HG03196 (cell line): ENCODE measurements at regions not wholly inside any gene's neighbourhood (a gene's known extent, or its start where the extent isn't known, plus 50 kb on each side); places are given as distances from the start of the nearest gene placed in this dataset.
"Not testable (repeated sequence)": the region's sequence is repeated elsewhere in the genome, so short reads cannot be mapped to it uniquely, and the experiment has no call there.

Experiments used
- ATAC-seq: cut with Tn5 transposase; IDR thresholded peaks from one replicate; pipeline ENCODE4 v1.9.1; 2021; ENCODE audit not compliant: unreplicated experiment

DNA sequence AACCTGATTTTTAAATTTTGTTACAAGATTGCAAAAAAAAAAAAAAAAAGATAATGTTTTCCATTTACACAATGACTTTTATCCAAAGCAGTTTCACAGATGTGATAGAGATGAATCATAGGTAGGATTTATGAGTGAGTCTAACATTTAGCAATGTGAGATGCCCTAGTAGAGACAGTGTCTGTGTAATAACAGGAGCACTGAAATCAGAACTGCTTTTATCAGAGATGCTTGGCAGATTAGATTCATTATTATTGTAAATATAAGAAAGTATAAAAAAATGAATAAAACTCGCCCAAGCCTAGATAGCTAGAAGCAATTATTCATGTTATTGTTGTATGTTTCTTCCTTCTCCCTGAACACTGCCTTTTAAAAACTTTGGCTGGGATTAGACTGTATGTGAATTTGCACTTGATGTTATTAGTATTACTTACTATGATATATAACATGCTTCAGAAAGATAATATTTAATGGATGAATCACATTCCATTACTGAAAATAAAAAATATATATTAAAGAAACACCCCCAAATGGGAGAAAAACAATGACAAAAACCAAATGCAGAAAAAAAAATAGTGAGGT, 567.3 kb upstream of the KLF4 start:
- no peak for ATAC-seq

DNA sequence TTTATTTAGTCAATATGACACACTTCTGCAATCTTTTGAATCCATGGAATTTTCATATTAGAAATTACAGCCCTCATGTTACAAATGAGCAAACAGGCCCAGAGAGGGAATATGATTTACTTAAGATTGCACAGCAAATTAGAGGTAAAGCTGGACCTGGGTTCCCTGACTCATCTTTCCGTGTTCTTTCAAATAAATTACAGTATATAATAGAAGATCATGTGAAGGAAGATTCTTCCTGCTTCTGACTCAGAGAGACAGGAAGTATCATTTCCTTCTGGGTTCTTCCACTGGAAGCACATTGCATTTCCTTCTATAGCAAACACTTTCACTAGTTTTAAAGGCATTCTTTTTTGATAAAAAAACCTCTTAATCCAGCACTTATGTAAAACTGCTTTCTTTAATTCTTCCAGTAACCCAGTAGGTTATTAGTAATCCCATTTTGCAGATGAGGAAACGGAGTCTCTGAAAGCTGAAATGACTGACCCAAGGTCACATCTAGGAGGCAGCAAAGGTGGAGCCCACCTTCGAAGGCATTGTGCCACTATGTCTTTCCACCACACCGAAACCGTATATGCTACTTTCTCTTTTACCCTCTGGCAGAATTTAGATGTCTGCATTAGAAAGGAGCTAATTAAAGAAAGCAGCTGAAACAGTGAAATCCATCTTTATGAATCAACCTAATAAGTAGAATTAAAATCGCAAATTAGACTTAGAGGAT, 566.7 kb upstream of the KLF4 start:
- no peak for ATAC-seq

DNA sequence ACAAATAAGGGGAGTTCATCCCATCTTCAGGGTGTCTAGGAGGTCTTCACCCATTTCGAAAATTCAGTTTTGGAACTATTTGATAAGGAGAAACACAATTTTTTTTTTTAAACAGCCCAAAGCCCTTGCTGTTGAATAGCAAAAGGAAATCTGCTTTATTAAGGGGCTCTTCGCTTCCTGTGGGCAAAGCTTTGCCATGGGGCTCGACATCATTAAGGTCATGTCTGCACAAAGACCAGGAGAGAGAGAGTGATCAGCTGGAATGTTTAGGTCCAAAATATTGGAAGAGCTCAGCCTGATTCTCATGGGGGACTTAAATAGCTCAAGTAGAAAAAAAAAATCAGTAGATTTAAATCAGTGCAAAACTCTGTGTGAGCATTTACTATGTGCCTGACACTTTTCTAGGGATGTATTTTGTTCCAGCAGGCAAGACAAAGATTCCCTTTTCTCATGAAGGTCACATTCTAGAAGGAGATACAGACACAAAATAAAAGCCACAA, 564.6 kb upstream of the KLF4 start:
- ATAC-seq = no peak

DNA sequence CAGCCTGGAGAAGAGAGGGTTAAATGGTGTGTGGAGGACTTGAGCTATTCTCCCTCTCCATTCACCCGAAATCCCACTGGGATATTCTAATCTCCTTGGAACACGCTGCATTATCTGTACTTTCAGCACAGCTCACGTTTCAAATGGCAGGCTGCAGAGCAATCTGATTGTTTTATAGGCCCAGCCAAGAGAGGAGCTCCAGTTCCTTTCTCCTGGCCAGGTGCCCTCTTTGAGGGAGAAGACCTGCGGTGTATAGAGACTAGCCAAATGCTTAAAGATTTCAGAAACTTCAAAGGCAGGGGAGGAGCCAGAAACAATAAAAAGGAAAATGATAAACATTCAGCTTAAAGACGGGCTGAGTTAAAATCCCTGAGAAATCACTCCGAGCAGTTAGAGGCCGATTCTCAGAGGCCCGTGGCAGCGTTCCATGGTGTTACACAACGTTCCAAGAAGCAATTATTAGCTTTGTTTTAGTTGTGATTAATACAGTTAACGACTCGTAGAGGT, 564.0 kb upstream of the KLF4 start:
- ATAC-seq = no peak

DNA sequence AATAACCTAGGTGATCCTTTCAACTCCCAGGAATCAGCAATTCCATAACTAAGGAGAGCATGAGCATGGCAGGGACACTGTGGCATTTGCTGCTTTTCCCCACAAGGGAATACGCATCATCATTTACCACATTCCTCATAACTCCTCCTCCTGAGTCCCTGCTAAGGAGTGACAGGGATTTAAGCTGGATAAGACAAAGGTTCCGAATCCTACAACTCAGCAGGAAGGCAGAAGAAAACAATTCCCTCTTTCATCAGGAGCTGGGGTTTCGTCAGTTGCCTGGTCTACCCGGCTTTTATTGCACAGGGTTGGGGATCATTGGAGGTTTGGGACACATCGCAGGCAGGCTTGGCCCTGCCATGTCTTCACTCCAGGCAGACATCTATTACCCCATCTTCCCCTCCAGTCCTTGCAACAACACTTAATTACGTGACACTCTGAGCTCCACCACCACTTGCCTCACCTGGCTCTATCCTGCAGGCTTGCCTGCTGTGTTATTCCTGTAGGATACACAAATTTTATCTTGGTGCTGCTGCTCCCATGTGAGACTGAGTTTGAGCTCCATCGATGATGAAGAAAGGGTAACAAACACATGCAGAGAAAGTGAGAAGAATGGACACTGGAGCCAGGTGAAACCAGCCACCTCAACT, 563.0 kb upstream of the KLF4 start:
- no peak for ATAC-seq

DNA sequence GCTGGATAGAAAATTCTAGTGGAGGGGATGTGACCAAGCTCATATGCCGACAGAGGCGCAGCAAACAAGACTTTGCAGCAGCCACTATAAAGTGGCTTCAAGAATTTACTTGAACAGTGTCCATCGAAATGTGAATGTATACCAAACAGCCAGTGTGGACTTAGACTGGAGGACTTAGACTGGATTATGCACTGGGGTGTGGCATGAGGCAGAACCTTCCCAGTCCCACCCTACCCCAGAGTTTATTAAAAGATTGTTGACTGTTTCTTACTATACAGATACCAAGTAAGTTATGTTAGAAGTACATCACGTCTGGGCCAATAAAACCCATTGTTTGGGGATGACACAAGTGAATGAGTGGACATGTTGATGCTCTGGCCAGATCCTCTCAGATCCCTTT, 561.3 kb upstream of the KLF4 start:
- ATAC-seq = no peak

DNA sequence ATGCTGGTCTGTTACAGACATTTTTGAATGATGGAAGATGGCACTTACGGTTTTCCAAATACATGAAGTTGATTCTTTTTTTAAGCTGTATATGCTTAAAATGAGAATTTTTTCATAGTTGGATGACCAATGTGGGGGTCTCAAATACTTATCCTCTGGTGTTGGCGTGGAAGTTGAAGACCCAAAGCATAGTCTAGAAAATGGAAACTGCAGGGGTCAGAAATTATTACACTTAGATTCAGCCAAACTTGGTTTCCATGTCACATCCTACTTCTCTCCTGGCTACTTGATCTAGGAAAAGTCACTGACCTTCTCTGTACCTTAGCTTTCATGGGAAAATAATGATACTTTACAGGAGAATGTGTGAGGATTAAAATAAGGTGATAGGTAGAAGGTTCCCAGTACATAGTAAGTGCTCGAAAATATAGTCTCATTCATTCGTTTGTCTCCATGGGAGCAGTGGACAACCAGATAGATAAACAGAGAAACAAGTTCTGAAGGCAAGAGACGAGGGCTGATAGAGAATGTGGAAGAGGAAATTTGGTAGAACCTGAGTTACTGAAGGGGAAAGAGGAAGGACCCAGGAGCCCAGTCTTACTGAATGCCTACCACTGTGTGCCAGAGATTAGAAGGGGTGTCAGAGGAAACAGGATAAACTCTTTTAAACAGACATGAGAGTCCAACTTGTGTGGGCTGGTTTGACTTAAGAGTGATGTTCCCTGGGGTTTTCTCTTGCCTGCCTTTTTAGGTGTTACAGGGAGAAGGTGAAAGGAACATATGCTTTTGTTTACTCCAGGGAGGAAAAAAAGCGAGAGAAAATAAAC, 560.3 kb upstream of the KLF4 start:
- no peak for ATAC-seq

DNA sequence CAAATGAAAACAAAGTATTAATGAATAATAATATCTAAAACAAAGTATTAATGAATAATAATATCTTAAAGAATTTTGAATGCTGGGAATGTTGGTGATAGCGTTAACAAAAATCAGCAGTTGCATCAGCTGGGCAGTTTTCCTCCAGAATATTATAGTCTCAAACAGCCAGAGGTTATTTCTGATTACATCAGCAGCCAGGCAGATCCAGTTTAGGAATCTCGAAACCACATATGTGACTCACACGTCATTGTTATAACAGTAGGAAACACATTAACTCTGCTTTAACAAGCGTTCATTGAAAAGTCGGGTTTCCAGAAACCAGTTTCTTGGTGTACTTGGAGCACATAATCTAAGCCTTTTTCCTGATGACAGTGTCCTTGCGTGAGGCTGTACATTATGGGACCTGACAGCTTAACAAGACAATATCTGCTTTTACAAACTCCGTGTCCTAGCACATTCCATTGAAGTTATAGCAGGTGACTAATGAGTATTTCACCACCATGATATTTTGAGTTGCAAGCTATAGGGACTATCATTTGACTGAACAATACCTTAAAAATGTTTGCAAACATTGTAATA, 559.5 kb upstream of the KLF4 start:
- no peak for ATAC-seq

DNA sequence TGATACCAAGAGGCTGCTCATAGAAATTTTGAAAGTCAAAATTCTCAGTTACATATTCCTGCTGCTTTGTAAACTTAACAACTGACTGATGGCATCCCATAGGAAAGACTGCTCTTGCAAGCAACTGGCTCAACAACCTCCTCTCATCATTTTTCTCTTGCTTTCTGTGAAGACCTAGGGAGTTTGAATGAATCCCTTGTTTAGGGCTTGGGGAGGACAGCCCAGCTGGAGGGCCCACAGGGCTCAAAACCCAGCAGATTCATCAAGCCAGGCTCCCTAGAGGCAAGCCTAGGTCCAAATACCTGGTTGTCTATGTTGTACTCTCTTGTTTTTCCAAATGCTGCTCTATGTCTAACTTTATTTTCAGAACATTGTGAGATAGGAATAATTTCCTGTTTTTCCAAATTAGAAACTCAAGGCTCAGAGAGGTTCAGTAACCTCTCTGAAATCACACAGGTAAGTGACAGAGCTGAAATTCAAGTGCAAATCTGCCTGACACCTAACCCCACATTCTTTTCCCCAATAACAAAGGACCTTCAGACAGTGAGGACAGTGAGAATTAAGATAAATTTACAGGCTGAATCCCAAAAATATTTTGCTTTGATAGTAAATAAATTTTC, 558.9 kb upstream of the KLF4 start:
- ATAC-seq = no peak

DNA sequence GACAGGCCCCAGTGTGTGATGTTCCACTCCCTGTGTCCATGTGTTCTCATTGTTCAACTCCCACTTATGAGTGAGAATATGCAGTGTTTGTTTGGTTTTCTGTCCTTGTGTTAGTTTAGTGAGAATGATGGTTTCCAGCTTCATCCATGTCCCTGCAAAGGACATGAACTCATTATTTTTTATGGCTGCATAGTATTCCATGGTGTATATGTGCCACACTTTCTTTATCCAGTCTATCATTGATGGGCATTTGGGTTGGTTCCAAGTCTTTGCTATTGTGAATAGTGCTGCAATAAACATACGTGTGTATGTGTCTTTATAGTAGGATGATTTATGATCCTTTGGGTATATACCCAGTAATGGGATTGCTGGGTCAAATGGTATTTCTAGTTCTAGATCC, 558.2 kb upstream of the KLF4 start:
- ATAC-seq = not testable (repeated sequence)

DNA sequence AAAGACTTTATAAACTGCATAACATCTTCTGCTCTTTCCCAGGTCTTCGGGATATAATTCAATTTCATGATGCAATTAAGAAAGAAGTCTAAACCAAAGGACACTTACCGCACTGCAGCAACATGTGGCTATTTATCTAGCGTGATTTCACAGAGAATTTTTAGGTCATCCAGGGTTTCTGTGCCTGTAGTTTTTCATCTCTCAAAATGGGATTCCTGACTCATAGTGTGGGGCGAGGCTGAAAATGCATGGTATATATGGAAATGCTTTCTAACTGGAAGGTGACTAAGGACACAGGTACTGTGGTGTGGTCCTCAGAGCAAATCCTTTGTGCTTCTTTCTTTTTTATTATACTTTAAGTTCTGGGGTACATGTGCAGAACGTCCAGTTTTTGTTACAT, 557.7 kb upstream of the KLF4 start:
- ATAC-seq = no peak

DNA sequence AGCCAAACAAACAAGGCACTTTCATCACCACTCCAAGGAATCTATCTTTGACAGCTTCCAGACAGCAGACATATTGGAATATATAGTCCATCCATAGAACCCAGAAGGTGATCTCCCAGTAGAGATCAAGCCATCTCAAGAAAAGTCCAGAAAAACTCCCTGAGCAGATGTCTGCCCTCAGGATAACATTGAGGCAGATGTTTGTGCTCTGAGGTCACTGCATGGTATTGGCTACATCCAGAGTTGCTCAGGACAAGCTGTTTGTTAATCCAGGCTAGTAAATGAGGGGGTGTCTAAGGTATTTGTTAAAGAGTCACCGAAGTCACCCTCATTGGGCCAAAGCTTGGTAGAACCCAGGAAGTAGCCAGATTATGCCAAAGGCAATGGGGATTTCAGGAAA, 556.3 kb upstream of the KLF4 start:
- ATAC-seq = no peak

DNA sequence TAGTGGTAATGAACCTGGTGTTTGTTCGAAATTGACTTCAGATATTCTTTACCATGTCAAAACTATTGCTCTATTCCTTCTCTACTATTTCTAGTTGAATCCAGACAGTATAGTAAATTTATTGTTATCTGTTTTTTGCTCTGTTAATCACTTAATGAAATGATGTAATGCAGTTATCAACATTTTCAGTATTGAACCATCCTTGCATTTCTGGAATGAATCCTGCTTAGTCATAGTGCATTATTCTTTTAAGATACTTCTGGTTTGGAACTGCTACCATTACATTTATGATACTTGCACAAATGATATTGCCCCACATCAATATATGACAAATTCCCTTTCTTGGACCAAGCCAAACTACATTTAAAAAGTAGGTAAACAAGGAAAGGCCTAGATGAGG, 554.0 kb upstream of the KLF4 start:
- ATAC-seq = no peak

DNA sequence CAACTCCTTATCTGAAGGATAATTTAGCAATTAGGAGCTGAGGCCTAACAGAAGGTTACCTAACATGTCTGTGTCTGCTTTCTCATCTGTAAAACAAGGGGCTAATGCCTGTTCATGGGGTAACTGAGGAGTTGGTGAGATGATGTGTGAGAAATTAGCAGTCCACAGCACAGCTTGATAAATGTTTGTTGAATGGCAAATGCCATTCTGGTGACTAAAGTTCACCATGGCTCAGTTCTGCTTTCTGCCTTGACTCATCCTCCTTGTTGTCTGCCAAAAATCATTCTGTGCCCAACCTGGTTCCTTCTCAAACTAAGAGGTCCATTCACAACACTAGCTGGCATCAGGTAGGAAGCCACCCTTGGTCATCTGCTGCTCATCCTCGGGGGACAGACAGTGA, 552.0 kb upstream of the KLF4 start:
- no peak for ATAC-seq

DNA sequence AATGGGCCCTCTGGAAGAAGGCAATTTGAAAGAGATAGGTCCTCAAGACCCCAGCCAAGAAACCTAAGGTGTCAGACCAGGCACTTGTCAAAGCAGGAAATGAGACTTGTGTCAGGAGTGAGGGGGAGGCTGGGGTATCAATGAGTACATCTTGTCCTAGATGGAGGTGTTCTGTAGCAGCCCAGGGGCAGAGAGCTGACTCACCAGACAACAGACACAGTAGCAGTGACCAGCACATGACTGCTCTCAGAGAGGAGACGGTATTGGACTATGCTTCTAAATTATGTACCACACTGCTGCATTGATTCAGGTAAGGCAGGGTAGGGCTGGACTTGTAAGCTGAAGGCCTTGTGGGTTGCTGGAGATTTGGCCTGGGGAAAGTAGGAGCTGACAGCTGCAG, 551.2 kb upstream of the KLF4 start:
- no peak for ATAC-seq

DNA sequence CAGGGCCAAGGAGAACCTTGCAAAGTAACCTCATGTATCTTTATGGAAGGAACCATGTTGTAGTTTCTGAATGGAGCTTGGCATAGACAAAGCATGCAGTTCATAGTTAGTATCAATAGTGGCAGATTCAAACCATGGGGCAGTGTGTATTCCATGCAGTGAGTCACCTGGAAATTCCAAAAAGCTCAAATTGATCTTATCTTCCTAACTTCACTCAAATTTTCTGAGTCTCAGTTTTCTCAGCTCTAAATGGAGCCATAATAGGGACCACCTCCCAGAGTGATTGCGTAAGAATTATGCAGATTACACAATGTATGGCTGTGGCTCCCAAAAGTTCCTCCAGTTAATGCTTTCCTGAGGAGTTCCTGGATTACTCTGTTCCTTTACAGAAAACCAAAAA, 549.9 kb upstream of the KLF4 start:
- ATAC-seq = no peak

DNA sequence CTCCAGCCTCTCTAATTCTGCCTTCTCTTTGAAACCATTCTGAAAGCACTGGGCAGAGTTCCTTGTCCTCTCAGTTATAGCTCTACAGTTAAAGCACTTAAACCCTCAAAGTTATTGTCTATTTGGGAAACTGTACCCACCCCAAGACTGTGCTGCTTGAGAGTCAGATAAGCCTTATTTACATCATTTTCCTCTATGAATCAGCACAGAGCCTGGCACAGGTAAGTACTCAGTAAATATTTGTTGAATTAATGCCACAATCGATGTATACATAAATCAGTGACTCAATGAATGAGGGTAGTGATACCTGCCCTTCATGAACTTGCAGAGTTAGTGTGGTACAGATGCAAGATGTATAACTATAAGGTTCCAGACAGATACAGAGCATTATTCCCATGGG, 549.4 kb upstream of the KLF4 start:
- ATAC-seq = no peak

DNA sequence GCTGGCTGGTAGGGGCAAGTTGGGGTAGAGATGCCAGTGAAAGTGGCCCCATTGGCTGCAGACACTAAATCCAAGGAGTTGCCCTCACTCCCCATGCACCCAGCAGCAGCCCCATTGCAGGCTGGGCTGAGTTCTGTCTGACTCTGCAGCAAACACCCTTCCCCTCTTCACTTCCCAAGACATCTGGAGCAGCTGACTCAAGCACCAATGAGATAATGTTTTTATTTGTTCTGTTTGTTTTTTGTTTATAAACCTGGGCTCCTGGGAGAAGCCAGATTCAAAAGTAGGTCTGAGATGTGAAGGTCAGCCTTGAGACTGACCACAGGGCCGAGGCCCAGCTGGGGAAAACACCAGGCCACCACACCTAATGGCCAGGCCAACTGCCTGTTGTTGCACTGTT, 545.9 kb upstream of the KLF4 start:
- ATAC-seq = no peak

DNA sequence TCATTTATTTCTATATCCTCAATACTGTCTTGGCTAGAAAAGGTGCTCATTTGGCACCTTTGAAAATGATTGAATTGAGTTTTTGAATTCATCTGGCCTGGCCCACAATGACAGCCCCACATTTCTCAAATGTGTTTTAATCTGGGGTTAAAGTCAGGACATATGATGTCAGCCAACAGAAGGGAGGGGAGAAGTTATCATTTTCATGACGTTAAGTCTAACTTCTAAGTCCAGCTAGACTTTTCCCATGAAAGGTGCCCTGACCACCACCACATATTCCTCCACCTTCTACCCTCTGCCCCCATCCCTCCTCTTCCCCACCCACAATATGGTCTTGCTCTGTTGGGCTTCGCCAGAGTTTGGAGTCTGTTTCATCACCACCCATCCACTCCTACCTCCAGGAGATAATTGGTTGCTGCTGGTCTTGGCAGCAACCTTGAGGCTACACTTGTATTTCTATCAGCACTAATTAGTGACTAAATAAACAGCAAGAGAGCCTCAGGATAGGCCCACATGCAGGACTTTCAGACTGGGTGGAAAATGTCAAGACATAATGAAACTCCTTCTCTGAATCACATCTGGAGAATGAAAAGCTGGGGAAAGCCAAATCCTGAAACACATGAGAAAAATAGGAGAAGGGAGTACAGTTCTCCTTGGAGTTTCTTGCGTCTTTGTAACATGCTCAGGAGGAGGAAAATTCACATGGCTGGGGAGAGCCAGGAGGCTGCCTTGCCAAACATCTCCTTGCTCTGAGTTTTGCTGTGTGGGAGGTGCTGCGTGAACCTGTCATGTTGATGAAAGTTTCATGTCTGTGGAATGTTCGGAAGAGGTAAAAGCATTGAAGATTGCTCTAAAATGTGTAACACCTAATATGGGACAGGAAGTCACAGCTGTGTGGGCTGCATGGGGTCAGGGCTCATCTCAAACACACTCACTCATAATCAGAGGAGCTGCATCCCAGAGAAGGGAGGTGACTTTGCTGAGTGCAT, 544.7 kb upstream of the KLF4 start:
- no peak for ATAC-seq
